HG03432 (cell line): ENCODE measurements at regions not wholly inside any gene's neighbourhood (a gene's known extent, or its start where the extent isn't known, plus 50 kb on each side); places are given as distances from the start of the nearest gene placed in this dataset.
A peak's percentile ranks its signal among the peaks of the same experiment; 100 is the strongest.

Source experiments
- ATAC-seq: cut with Tn5 transposase; IDR thresholded peaks from one replicate; pipeline ENCODE4 v1.9.1; 2021; ENCODE audit warnings: mild to moderate bottlenecking, moderate library complexity; ENCODE audit not compliant: unreplicated experiment

DNA sequence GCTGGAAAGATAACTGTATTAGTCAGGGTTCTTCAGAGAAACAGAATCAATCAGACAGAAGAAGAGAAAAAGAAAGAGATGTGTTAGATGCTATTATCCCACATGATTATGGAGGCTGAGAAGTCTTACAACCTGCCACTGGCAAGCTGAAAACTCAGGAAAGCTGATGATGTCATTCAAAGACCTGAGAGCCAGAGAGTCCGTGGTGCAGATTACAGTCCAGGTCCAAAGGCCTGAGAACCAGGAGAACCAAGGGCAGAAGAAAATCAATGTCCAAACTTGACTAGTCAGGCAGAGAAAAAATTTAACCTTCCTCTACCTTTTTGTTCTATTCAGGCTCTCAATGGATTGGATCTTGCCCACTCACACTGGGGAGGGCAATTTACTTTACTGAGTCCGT lies 172.5 kb downstream of the QDPR start:
- no peak for ATAC-seq

DNA sequence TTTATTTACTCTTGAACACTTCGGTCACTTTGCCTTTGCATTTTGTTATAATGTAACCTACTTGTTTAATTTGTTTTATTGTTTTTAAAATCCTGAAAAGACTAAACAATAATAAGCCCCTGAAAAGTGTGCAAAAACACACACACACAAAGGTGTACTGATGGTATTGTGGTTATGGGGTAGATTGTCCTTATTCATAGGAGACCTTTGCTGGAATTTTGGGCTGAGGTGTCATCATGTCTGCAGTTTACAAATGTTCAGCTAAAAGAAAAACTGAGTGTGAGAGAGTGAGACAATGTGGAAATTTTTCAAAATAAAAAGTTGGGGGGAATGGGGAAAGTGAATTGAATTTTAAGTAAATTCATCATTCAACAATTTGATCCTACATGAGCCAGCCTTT lies 174.9 kb downstream of the QDPR start:
- peak; percentile 9 for ATAC-seq

DNA sequence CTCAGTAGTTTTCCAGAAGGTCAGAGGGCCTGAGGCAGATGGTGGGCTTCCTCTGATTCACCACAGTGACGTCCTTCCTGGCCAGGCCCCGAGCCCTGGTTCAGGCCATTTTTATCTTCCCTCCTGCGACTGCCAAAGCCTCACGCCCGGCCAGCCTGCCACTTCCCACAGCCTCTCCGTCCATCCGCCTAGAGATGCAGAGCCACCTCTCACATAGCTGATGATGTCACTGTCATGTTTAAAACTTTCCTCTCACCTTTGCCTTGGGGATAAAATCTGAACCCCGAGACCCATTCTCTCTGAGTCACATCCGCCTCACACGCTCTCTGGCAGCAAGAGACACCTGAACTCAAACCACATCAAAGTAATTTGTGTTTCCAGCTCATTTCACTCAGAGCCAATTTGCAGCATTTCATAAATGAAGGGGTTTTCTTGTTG lies 175.3 kb downstream of the QDPR start:
- ATAC-seq: peak; percentile 98

DNA sequence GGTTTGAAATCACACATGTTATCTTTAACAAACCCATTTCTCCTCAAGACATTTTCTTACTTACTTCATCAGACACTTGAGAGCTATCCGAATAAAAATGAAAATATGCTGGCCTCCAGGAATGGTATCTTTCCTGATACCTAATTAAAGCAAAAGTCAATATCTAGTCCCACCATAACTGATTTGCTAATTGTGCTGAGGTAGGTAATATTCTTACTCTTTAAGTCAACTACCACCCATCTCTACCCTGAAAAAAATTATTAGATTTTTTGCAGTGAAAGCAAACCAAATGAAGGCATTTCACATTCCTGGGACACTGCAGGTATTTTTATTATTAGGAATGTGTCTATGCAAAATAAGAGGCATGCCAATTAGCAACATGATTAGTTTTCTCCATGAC lies 175.8 kb downstream of the QDPR start:
- no peak for ATAC-seq

DNA sequence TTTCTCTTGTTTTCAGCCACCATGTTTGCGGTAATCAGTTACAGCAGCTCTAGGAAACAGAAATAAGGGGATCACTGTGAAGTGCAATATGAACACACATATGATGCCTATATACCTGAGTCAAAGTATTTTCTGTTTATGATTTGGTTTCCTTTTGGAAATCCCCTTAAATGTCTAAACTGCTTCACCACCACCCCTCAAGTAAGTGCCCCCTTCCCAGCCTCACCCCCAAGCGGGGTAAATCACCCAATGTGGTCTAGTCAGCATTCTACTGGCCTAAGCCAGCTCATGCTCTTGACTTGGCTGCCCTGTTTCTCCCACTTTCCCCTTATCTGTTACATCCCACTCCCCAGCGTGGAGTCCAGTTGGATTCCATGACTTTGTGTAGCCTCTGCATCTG lies 176.5 kb downstream of the QDPR start:
- ATAC-seq: no peak

DNA sequence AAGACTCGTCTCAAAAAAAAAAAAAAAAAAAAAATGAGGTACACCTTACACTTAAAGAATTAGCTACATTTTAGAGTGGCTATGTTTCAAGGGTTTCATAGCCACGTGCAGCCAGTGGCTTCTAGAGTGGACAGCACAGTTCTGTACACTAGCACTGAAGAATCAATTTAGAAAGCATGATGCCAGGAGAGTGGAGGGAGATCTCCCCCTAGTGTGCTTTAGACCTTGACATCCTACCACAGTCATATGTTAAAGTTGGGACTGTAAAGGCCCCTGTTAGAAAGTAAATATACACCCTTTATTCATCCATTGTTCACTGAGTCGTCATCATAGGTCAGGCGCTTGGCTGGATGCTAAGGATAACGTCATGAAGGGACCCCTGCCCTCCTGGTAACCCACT lies 179.4 kb downstream of the QDPR start:
- no peak for ATAC-seq

DNA sequence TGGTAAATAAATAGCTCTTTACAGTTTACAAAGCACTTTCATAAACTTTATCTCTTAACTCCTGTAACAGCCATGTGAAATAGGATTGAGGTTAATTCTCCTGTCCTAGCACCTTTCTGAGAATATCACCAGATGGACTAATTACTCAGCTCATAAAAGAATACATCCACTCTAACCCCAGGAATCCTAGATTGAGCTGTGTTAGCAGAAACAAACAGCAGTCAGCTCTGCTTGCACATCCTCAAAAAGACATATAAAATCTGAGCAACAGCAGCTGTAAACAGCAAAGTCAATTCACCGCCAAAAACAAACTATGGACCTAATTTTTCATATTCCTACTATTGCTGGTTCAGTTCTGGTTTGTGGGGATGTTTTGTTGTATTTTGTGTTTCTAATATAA lies 182.8 kb downstream of the QDPR start:
- ATAC-seq: no peak

DNA sequence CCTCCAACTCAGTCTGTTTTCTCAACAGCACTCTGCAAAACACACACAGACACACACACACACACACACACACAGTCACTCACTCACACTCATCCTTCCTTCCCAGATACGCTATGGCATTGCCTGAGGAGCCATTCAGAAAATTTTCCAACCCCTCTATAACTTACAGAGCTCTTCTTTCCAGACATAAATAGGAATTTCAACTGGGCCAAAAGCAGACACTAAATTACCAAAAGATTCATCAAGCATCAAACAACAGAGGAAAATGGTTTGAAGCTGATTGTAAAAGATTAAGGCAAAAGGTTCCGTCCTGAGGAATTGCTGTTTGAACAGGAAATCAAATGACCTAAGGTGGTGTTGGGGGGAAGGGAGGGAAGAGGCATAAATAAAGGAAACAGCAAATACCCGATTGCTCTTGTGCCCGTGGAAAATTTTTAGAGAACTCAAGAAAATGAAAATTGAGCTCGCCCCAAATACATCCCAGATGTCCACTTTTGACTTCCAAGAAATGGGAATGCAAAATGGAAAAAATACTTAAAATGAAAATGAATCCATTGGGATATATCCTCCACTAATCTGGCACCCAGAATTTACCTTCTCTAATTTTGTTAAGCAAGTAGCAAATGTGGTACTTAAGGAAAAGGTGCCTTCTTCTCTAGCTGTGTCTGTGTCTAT lies 183.6 kb downstream of the QDPR start:
- no peak for ATAC-seq

DNA sequence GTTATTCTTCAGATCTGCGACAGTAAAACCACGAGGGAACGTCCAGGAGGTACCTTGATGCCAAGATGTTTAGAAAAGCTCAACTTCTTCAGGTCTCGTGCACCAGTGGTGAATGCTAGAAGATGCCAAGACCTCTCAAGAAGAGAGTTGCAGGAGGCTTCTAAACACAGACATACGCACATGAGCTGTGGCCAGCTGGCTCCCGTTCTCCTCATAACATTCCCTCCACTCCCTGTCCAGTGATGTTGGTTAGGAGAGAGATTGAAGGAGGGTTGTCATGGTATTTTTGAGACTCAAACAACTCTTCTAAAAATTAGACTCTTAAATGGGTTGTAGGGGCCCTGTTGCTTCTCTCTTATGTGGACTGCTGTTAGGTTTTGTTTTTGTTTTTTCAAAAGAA lies 184.3 kb downstream of the QDPR start:
- no peak for ATAC-seq

DNA sequence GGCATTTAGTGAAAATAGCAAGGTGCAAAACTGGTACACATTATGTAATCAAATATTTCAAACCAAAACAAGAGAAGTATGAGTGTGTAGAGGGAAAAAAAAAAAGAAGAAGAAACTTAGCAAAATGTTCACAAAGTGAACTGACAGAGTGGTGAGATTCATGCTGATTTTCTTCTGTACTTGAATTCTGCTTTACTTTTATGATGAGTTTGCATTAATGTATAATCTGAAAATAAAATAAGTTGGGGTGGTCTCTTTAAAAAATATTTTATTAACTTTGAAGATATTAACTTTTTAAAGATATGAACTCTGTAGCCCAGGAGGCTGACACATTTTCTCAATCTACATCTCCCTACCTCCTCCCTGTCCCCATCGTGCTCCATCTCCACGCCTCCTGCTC lies 185.1 kb downstream of the QDPR start:
- no peak for ATAC-seq

DNA sequence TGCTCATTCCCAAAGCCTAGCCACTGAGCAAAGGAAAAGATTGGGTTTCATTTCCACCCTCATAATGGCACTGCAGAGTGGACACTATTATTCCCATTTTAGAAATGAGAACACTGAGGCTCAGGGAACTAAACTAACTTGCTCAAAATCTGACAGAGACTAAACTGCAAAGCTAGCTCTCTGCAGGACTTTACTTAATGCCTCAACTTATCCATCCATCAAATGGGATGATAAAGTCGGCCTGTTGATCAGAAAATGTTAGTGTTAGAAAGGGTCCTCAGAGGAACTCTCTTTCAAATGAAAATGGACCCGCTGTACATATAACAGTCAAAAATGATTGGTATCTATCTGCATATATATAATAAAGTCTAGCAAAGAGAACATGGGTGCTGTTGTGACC lies 186.8 kb downstream of the QDPR start:
- ATAC-seq: no peak

DNA sequence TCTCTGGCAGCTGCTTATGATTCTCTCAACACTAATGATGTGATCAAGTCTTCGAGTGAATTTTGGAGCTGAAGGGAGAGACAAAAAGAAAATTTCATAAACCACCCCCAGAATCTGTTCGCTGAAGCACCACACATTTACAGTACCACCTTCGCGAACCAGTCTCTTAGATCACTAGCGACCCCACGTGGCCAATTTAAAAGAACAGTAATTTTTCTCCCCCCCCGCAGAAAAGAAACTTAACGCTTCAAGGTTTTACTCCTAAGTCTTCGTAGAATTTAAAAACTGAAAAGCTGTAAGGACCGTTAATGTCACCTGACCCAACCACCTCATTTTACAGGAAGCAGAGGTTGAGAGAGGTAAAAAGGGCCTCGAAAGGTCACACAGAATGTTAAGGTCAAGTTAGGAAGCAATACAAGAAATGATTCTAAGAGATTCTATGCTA lies 187.5 kb downstream of the QDPR start:
- peak; percentile 50 for ATAC-seq

DNA sequence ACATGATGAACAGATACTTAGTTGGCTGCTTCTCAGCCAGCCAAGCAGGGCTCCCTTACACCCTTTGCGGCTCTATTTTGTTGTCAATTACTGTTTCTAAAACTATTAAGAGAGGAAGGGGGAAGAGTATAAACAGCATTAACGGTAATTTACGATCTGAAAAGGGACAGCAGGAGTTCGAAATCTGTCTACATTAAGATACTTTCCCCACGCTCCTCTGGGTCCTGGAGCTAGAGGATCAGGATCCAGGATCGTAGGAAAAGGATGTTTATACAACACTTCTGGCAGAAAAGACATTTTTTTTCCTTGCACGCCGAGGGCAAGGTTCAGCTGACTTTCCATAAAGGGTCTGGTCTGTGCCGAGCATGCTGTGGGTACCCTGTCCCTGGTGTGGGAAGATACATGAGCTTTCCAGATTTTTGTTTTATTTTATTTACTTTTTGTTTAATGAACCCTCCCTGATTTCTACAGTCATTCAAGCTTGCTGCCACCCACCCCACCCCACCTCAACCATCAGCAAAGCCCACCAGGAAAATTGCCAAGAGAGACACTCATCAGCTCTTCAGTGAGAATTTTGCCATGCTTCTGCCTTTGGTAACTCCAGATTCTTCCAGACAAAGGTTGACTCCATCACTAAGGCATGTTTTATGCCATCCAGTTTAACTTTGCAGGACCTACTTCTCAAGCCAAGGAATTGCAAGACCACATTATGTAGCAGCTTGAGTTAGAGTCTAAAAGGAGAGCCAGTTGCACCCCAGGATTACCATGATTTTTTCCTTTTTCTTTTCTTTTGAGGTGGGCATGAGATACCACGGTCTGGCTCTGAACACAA lies 188.1 kb downstream of the QDPR start:
- ATAC-seq: no peak

DNA sequence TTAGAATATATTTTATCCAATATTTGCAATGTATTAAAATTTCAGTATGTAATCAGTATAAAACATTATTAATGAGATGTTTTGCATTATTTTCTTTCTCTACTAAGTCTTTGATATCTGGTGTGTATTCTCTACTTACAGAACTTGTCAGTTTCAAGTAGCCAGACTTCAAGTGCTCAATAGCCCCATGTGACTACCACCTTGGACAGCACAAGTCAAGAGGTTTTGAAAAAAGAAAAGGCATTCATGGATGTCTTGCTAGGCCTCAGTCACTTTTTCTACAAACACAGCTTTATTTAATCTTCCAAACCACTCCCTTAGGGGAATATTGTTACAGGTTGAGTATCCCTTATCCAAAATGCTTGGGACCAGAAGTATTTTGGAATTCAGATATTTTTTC lies 189.4 kb downstream of the QDPR start:
- no peak for ATAC-seq

DNA sequence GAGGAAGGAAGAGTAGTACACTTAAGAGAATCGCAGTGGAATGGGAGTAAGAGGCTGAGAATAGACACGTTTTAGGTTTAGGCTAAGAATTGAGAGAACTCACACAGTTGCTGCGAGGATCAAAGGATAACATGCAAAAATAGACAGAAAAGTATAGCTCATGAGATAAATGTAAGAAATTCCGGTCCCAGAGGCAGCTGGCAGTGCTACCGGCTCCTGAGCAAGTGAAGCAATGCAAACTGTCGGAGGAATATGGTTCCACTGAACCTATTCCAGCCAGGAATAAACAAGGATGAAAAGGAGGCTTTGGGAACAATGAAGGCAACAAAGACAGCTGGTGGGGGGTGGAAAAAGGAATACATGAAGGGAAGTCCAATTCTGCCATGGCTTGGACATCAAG lies 191.8 kb downstream of the QDPR start:
- no peak for ATAC-seq

DNA sequence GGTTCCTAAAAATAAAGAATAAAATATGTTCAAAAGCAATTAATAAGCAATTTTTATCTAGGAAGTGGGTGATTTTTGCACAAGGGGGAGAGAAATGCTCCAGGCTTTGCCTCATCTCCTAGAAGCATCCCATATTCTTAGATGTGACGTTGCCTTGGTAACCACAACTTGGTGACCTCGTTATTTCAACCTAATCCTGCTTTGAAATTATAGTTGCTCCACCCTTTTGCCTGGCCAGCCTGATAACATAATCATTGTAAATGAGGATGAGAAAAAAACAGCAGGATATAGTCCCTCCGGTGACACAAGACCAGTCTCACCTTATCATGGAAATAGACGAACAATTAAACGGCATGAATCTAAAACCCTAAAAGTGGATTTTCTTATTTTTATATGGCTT lies 194.4 kb downstream of the QDPR start:
- no peak for ATAC-seq

DNA sequence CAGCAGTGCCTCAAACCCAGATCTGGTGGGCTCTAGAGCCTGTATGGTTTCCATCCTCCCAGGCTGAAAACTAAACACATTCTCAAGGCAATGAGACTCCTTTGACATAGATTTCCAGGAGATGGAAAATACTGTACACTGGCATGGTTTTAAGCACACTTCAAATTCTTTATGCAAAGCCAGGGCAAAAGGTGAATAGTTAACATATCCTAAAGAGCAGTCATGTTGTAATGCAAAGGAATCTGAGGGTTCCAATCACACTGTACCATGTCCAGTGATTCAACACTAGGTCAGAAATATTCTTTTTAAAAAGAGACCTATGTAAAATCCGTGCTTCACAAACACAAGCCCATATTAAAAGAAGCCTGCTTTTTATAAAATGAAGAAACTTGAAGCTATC lies 195.3 kb downstream of the QDPR start:
- ATAC-seq: no peak

DNA sequence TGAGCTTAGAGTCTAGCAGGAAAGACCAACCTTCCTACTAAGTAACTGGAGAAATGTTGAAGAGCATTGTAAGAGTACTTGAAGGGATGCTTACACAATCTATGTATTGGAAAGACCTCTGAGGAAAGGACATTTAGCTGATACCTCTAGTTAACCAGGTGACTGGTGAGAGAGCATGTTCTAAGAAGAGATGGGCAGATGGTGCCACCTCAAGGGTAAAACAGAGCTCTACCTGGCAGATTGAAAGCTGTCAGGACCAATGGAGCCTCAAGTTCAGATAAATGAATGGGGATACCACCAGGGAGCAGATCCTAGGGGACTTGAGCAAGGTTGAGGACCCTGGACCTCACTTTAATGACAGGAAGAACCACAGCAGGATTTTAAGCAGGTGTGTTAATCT lies 196.4 kb downstream of the QDPR start:
- no peak for ATAC-seq

DNA sequence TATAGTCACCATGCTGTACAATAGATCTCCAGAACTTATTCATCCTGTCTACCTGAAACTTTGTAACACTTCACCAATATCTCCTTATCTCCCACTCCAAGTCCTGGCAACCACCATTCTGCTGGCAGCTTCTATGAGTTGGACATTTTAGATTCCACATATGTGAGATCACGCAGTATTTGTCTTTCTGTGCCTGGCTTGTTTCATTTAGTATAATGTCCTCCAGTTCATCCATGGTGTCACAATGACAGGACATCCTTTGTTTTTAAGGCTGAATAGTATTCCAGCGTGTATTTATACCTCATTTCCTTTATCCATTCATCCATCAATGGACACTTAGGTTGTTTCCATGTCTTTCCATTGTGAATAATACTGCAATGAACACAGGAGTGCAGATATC lies 198.7 kb downstream of the QDPR start:
- ATAC-seq: no peak

DNA sequence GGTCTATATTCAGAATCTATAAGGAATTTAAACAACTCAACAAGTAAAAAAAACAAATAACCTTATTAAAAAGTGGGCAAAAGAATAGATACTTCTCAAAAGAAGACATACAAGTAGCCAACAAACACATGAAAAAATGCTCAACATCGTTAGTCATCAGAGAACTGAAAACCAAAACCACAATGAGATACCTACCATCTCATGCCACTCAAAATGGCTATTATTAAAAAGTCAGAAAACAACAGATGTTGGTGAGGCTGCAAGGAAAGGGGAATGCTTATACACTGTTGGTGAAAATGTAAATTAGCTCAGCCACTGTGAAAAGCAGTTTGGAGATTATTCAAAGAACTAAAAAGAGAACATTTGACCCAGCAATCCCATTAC lies 201.6 kb downstream of the QDPR start:
- peak; percentile 92 for ATAC-seq

DNA sequence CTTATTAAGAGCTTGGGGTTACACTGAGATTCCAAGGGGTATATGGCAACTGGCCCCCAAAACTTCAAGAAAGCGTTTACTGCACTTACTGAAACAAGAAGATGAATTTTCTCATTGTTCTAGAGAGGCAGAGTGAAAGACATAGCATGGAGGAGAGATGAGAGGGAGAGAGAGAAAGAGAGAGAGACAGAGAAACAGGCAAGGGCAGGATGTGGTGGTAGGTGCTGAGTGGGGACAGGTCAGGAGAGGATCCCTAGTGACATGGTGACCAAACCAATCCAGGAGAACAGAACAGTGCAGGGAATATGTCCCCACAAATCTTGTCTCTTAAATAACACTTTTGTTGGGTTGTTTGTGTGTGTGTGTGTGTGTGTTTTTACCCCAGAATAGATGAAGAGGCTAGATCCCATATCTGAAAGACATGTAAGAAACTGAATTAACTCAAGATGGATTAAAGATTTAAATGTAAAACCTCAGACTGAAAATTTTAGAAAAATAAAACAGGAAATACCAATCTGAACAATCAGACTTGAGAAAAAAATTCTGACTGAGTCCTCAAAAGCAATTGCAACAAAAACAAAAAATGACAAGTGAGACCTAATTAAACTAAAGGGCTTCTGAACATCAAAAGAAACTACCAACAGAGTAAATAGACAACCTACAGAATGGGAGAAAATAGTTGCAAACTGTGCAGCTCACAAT lies 202.2 kb downstream of the QDPR start:
- ATAC-seq: peak; percentile 39

DNA sequence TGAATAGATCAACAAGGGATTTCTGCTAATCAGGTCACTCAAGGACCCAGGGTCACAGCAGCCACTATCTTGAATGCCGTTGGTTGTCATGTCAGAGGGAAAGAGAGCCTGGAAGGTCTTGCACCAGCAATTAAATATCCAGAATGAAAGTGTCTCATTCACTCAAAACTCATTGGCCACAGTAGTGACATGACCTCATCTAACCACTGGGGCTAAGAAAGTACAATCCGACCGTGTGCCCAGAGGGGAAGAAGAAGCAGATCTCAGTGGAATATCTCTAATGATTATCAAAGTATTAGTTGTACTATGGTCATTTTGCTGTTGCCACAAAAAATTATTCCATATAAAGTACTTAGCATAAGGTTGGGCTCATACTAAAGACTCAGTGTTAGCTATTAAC lies 210.0 kb downstream of the QDPR start:
- ATAC-seq: no peak
